ENCODE measurements at regions not wholly inside any gene's neighbourhood (a gene's known extent, or its start where the extent isn't known, plus 50 kb on each side); places are given as distances from the start of the nearest gene placed in this dataset.

GRCh38 chr11:109765709-109766311, 327.4 kb upstream of the ZC3H12C start:
- no peak for TF ChIP-seq CTCF (IDR thresholded peaks at IDR 0.05; ENCODE audit: extremely low read depth, missing control alignments)

GRCh38 chr11:109769858-109770257, 323.3 kb upstream of the ZC3H12C start:
- TF ChIP-seq CTCF (IDR thresholded peaks at IDR 0.05; ENCODE audit: extremely low read depth, missing control alignments), result no peak
- no peak for DNase-seq (ENCODE audit: low spot score)

More at GRCh38 chr11:109765709-109766311, 327.4 kb upstream of the ZC3H12C start:
- no peak for DNase-seq (ENCODE audit: low spot score)

- TF ChIP-seq CTCF (IDR thresholded peaks at IDR 0.05; ENCODE audit: extremely low read depth, missing control alignments), result no peak
- DNase-seq (ENCODE audit: low spot score), result no peak
These were observed 322.9 kb upstream of the ZC3H12C start for GRCh38 chr11:109770323-109770722.

- TF ChIP-seq CTCF (IDR thresholded peaks at IDR 0.05; ENCODE audit: extremely low read depth, missing control alignments), result no peak
- no peak for DNase-seq (ENCODE audit: low spot score)
These were observed 320.3 kb upstream of the ZC3H12C start for GRCh38 chr11:109772892-109773291.

GRCh38 chr11:109775686-109776085, 317.5 kb upstream of the ZC3H12C start:
- TF ChIP-seq CTCF (IDR thresholded peaks at IDR 0.05; ENCODE audit: extremely low read depth, missing control alignments), result no peak

GRCh38 chr11:109783014-109783413, 310.2 kb upstream of the ZC3H12C start:
- no peak for DNase-seq (ENCODE audit: low spot score)
- no peak for TF ChIP-seq CTCF (IDR thresholded peaks at IDR 0.05; ENCODE audit: extremely low read depth, missing control alignments)

More at GRCh38 chr11:109775686-109776085, 317.5 kb upstream of the ZC3H12C start:
- no peak for DNase-seq (ENCODE audit: low spot score)

- no peak for DNase-seq (ENCODE audit: low spot score)
- TF ChIP-seq CTCF (IDR thresholded peaks at IDR 0.05; ENCODE audit: extremely low read depth, missing control alignments), result no peak
These were observed 309.4 kb upstream of the ZC3H12C start for GRCh38 chr11:109783840-109784239.

Data from GM20000 (cell line).